C4-2B (cell line): ENCODE measurements at regions not wholly inside any gene's neighbourhood (a gene's known extent, or its start where the extent isn't known, plus 50 kb on each side); places are given as distances from the start of the nearest gene placed in this dataset.

Experiments used
- CTCF ChIP-seq: fragments of 450-650 bp; conservative IDR thresholded peaks from 2 replicates; pipeline ENCODE4 v1.5.1; 2017; ENCODE audit warnings: mild to moderate bottlenecking
- ZFX ChIP-seq: fragments of 450-650 bp; IDR thresholded peaks from 2 replicates; pipeline ENCODE4 v1.6.1; 2017

DNA sequence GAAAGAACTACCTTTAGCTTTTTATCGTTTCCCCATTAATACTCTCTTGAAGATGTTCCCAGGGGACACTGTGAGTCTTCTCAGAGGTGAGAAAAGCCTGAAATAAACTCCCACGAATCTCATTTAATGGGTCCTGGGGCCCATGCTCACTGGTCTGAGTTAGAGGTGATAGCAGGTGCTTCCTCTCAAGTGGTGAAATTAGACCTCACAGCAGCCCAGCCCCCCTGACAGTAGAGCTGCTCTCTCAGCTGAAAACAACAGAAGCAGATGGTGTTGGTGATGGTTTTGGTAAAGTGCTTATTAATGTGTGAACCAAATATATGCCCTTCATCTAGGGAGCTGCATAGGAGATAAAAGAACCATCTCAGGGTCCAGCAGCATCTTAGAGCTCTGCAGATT, 76.8 kb upstream of the VPREB1 start:
- TF ChIP-seq CTCF = no peak
- no peak for TF ChIP-seq ZFX
